GM21381 (cell line): ENCODE measurements at regions not wholly inside any gene's neighbourhood (a gene's known extent, or its start where the extent isn't known, plus 50 kb on each side); places are given as distances from the start of the nearest gene placed in this dataset.
"Not testable (repeated sequence)": the region's sequence is repeated elsewhere in the genome, so short reads cannot be mapped to it uniquely, and the experiment has no call there.

Source experiments
- ATAC-seq: cut with Tn5 transposase; IDR thresholded peaks from one replicate; pipeline ENCODE4 v1.9.1; 2021; ENCODE audit warnings: mild to moderate bottlenecking, moderate library complexity; ENCODE audit not compliant: unreplicated experiment

- ATAC-seq, result no peak
Observed at GRCh38 chr2:83808878-83809277, 650.2 kb downstream of the SUCLG1 start.

DNA sequence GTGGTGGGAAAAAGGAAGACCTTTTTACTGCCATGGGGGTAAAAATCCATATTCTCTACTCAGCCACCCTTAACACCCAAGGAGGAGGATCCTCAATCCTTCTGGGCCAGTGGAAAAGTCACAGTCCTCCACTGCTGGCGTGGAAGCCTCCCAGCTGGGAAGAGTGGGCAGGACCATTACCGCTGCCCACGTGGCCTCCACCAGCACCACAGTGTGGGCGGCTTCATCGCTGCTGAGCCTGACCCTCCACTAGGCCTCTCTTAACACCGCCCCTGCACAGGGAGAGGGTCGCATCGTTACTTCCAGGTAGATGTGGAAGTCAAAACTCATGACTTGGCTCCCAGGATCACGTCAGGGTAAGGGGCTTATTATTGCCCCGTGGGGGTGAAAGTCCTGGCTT is 656.5 kb downstream of the SUCLG1 start:
- no peak for ATAC-seq

DNA sequence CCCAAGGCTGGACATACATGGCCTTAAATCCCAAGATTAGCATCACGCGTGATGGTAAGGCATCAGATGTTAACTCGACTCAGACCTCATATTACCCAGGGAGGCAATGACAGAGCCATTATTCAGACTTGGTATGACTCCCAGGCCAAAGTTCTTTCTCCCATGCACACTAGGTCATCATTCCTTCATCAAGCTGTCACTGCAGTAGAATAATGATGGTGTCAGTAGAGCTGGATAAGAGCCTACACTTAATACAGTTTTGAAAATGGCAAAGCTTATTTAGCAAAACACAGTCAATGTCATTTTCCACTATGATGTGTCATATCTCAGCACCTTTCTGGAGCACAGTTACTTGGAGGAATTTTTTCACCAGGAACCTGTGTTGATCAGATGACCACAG is 663.3 kb downstream of the SUCLG1 start:
- no peak for ATAC-seq

DNA sequence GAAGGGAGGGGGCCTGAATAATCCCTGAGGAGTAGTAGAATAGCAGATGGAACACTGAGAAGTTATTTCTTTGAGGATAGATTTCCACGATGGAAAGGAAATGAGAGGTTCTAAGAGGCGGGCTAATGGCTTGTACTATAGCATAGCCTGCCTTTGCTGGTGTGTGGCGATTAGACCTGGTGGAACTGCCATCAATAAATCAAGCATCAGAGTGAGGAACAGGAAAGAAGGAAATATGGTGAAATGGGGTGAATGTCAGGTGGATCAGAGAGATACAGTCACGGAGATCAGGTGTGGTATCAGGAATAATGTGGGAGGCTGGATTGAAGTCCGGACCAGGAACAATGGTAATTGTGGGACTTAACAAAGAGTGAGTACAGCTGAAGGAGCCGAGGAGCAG is 668.6 kb downstream of the SUCLG1 start:
- not testable (repeated sequence) for ATAC-seq

DNA sequence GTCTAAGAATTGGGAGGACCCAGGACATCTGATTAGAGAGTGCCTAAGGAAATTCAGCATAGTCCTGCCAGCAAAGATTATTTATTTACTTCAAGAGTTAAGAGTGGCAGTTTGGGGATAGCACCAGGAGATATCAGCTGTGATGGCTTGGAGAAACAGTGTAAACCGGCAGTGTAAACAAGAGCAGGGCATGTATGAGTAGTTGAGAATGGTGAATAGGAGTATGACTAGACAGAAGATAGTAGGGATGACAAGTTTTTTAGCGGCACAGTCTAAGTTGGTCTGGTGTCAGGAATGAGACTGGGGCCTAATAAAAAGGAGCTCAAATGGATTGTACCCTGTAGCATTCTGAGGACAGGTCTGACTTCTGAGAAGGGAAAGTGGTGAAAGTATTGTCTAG is 669.4 kb downstream of the SUCLG1 start:
- ATAC-seq, result not testable (repeated sequence)

DNA sequence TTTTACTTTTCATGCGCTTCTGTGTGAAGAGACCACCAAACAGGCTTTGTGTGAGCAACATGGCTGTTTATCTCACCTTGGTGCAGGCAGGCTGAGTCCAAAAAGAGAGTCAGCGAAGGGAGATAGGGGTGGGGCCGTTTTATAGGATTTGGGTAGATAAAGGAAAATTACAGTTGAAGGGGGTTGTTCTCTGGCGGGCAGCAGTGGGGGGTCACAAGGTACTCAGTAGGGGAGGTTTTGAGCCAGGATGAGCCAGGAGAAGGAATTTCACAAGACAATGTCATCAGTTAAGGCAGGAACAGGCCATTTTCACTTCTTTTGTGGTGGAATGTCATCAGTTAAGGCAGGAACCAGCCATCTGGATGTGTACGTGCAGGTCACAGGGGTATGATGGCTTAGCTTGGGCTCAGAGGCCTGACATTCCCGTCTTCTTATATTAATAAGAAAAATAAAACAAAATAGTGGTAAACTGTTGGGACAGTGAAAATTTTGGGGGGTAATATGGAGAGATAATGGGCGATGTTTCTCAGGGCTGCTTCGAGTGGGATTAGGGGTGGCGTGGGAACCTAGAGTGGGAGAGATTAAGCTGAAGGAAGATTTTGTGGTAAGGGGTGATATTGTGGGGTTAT is 670.0 kb downstream of the SUCLG1 start:
- ATAC-seq, result not testable (repeated sequence)

DNA sequence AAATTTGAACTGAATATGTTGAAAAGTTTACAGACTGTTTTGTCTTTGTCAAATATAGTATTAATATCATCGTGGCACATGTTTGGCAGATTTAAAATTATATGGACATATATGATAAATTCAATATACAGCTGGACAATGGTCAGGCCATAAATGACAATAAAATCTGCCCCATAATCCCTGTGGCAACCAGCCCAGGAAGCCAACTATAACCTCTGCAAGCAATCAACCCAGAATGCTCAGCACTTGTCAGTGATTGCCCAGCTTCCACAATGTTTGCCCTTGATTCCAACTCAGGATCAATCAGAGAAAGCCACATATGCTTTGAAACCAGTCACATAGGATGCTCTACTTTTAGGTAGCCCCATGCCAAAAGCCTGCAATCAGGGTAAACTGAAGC is 671.9 kb downstream of the SUCLG1 start:
- ATAC-seq, result no peak

- ATAC-seq, result no peak
Observed at GRCh38 chr2:83786140-83786539, 672.9 kb downstream of the SUCLG1 start.

- no peak for ATAC-seq
Observed at GRCh38 chr2:83784947-83785346, 674.1 kb downstream of the SUCLG1 start.

- ATAC-seq, result no peak
Observed at GRCh38 chr2:83784315-83784714, 674.8 kb downstream of the SUCLG1 start.

GRCh38 chr2:83782122-83782521 is 677.0 kb downstream of the SUCLG1 start:
- no peak for ATAC-seq

DNA sequence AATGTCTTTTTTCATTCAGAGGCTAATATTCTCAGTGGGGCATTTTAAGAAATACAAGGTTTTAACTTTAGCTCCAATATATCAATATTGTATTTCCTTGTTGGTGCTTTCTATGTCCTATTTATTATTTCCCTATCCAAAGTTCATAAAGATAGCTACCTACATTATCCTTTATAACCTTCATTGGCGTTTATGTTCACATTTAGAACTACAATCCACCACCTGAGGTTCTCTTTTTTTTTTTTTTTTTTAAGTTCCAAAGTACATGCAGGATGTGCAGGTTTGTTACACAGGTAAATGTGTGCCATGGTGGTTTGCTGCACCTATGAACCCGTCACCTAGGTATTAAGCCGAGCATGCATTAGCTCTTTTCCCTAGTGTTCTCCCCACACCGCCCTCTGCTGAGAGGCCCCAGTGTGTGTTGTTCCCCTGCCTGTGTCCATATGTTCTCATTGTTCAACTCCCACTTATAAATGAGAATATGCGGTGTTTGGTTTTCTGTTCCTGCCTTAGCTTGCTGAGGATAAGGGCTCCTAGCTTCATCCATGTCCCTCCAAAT is 694.6 kb downstream of the SUCLG1 start:
- ATAC-seq, result no peak

- no peak for ATAC-seq
Observed at GRCh38 chr2:83757329-83757728, 701.8 kb downstream of the SUCLG1 start.

DNA sequence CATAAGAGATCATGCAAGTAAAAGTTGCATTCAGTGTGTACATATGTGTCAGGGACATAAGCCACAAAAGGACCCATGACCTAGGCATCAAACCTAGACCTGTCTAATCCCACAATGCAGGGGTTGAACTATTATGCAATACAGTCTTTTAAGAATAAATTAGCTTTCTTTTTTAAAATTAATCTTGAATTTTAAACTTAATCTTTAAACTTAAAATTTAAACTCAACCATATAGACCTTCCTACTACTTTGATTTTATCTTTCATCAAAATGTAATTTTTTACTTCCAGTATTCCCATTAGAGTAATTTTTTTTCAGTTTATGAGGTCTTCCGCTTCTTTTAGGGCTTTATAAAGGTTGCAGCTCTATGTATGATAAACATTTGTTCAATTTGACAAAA is 702.9 kb downstream of the SUCLG1 start:
- ATAC-seq, result no peak

- no peak for ATAC-seq
Observed at GRCh38 chr2:83747141-83747540, 711.9 kb downstream of the SUCLG1 start.

DNA sequence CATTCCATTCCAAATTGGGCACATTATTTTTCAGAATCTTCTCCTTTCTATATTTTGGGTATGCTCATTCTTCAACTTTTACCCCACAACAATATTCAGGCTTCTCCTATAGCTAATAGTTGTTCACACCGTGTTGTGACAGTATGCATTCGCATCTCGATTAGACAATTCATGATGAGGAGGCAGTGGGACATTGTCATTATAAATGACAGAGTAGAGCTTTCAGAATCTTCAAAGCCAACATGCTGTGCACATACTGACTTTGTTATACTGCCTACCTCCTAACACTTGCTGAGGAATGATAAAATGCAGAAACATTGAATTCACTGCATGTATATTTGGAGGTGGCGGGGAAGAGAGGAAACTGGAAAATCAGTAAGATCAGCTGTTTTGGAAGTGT is 714.2 kb downstream of the SUCLG1 start:
- ATAC-seq, result no peak

DNA sequence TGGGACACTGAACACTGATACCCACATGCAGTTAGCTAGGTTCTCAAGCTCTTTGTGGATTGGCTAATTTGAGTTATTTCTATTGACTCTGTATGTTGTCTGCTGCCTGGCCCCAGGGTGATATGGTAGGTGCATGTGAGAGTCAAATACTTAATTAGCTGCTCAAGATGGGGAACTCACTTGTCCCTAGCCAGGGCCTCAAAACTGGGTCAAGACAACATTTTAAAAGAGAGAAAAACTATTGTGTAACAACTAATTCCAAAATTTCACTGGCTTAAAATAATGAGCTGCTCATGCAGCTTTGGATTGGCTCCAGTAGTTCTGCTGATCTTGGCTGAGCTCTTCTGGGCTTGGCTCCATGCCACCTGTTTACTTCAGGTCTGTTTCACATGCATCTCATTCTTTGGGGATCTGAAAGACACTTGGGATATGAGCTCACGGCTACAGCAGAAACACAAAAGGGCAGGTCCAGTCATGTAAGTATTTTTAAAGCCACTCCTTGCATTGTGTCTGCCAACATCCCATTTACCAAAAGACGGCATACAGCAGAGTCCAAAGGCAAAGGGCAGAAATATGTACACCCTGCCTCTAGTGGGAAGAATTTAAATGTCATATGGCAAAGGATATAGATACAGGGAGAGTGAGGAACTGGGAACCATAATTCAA is 716.8 kb downstream of the SUCLG1 start:
- ATAC-seq, result no peak

DNA sequence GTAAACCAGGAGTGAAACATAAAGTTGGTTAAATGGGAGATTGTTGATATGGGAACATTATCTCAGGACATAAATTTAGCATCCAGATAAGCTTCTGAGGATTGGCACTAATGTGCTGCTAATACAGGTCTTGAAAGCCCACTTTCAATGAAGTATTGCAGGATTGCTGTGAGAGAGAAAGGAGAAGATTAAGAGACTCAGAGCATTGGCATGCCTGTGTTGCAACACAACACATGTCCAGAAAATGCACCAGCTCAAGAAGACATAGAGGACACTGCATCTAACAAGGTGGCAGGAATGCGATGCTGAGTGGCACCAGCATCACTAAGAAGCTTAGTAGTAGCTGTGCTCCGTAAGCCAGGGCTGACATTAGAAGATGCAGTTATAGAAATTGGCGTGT is 728.9 kb downstream of the SUCLG1 start:
- no peak for ATAC-seq

DNA sequence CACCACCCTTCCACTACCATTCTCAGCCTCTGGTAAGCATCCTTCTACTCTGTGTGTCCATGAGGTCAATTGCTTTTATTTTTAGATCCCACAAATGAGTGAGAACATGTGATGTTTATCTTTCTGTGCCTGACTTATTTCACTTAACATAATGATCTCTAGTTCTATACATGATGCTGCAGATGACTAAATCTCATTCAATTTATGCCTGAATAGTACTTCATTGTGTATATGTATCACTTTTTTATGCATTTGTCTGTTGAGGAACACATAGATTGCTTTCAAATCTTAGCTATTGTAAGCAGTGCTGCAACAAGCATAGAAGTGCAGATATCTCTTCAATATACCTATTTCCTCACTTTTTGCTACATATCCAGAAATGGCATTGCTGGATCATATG is 733.3 kb downstream of the SUCLG1 start:
- no peak for ATAC-seq

GRCh38 chr2:83705146-83705545 is 753.9 kb downstream of the SUCLG1 start:
- ATAC-seq, result no peak

DNA sequence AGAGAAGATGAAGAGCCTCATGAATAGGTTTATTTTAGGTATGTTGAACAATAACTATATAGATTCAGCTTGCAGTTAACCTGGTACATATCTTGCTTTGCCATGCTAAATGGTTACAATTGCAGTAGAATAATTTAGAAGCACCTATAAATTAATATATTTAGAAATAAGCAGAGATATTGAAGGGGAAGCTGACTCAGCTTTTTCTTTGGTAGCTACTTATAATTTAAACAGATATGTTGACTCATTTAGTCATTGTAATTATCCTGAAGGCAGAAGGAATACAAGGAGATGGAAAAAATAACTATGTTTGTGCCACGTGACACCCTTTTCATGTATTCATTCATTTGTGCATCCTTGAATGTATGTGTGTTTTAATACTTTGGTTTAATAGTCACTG is 755.5 kb downstream of the SUCLG1 start:
- no peak for ATAC-seq

DNA sequence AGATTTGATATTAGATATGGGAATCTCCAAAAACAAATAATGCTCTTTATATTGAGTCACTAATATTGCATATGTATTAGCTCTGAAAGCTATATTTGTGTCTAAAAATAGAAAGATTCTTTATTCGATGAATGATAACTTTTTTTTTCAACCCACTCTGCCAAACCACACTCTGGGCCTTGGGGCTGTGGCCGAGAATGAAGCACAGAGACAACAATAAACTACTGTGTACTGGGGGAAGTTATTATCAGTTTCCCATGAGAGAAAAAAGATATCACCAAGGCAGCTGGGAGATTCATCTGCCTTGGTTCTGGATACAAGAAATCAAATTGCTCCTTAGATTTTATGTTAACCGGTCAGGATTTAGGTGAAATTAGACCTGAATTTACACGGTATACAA is 762.2 kb downstream of the SUCLG1 start:
- ATAC-seq, result no peak

DNA sequence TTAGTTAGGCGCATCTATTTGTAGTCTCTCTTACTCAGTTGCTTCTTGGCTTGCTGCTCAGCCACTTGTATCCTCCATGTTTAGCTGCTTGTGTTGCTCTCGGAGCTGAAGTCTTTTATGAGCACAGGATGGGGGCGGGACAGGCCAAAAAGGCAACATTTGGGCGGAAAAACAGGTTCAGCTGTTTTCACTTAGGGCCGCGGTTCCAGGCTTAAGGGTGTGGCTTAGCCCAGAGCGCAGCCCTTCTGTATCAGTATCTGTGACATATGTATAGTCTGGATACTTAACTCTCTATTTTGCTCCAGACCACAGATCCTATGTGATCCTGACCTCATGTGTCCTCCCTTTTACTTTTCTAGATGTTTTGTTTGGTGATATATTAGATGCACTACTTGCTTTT is 763.5 kb downstream of the SUCLG1 start:
- no peak for ATAC-seq
